Ovary (tissue), 7 donors: ENCODE measurements at regions not wholly inside any gene's neighbourhood (a gene's known extent, or its start where the extent isn't known, plus 50 kb on each side); places are given as distances from the start of the nearest gene placed in this dataset.

Source experiments
- DNase-seq, 5 donors: peaks; one replicate each; pipeline ENCODE4 v3.0.0-alpha.2; 2019 to 2020
- H3K27ac ChIP-seq, 2 donors: fragments of 200-600 bp; one replicate each; pipeline versions ENCODE4 v1.5.1 to v1.8.0; 2019 to 2022
- H3K27me3 ChIP-seq: fragments of 200-600 bp; one replicate; pipeline ENCODE4 v1.8.0; 2022
- H3K36me3 ChIP-seq: fragments of 200-600 bp; sonication (generic); one replicate; pipeline ENCODE4 v1.5.1; 2019
- H3K4me1 ChIP-seq: one replicate; pipeline ENCODE4 v1.8.1; 2013; ENCODE audit warnings: mild to moderate bottlenecking, moderate library complexity; ENCODE audit not compliant: insufficient read depth
- H3K4me3 ChIP-seq: fragments of 200-600 bp; sonication (generic); one replicate; pipeline ENCODE4 v1.5.1; 2017
- H3K9me3 ChIP-seq, 2 donors: fragments of 200-600 bp in 1 of 2; sonication (generic) in 1 of 2; one replicate each; pipeline versions ENCODE4 v1.5.1 to v1.8.1; 2013 to 2019; ENCODE audit warnings: mild to moderate bottlenecking in 1 of 2, moderate library complexity in 1 of 2
- EP300 ChIP-seq: sonication (generic); formaldehyde crosslinking; IDR thresholded peaks from one replicate; pipeline ENCODE4 v1.6.1; 2017; ENCODE audit warnings: antibody characterized with exemption
- POLR2A ChIP-seq: fragments of 450-650 bp; IDR thresholded peaks from one replicate; pipeline ENCODE4 v1.6.1; 2017; ENCODE audit warnings: antibody characterized with exemption, mild to moderate bottlenecking, moderate library complexity
- WGBS, 3 donors: extraction: QIAGEN DNeasy Blood & Tissue Kit in 1 of 3; methylation state at CpG; one replicate each; pipeline versions ENCODE4 v1.1.5 to v1.1.7; 2013 to 2017; 5-methylcytosine and 5-hydroxymethylcytosine counted together
- intact Hi-C, 4 donors: fragments of 100-400 bp; cut with DNase I; formaldehyde crosslinking; loops; one replicate each; pipeline versions ENCODE4 v1.11.0 to v1.15.1; 2022 to 2023
- TF ChIP-seq, protein P1 (sequence below), 3 donors: fragments of 450-650 bp in 2 of 3; fragments of 200-600 bp in 1 of 3; IDR thresholded peaks; one replicate each; pipeline versions ENCODE4 v1.5.1 to v1.8.0; 2016 to 2022; ENCODE audit warnings: antibody characterized with exemption in 3 of 3, mild to moderate bottlenecking in 1 of 3
- donor health status: DM: no; HTN: no; CAD: no; lungs with moderate emphysema.
- donor health status: DM: no; HTN: no; CAD: no.
- donor health status: Bipolar disorder and iron deficiency.
- donor health status: DM: no; HTN: no; CAD: no.
- donor health status: DM: yes; HTN: yes; CAD: no.

- no peaks in the 10 kb centered on the region for H3K36me3 ChIP-seq
- no peak overlapping the region for H3K4me3 ChIP-seq
- no peaks in the 10 kb centered on the region for H3K9me3 ChIP-seq
- DNase-seq, result no peak
- TF ChIP-seq, protein P1, sequence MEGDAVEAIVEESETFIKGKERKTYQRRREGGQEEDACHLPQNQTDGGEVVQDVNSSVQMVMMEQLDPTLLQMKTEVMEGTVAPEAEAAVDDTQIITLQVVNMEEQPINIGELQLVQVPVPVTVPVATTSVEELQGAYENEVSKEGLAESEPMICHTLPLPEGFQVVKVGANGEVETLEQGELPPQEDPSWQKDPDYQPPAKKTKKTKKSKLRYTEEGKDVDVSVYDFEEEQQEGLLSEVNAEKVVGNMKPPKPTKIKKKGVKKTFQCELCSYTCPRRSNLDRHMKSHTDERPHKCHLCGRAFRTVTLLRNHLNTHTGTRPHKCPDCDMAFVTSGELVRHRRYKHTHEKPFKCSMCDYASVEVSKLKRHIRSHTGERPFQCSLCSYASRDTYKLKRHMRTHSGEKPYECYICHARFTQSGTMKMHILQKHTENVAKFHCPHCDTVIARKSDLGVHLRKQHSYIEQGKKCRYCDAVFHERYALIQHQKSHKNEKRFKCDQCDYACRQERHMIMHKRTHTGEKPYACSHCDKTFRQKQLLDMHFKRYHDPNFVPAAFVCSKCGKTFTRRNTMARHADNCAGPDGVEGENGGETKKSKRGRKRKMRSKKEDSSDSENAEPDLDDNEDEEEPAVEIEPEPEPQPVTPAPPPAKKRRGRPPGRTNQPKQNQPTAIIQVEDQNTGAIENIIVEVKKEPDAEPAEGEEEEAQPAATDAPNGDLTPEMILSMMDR (IDR thresholded peaks at IDR 0.05), result no peak
- no peak for TF ChIP-seq POLR2A
- no peak for TF ChIP-seq EP300
- intact Hi-C loops, result no loop called here
- no peaks in the 10 kb centered on the region for H3K27me3 ChIP-seq
- WGBS, 3 donors, result 66 to 78% (median 69%) methylated on average over 2 of the region's 2 CpGs
- no peaks in the 10 kb centered on the region for H3K4me1 ChIP-seq
- no peak overlapping the region for H3K27ac ChIP-seq
These were observed 70.3 kb downstream of the CTSL start for GRCh38 chr9:87796196-87796595.

DNA sequence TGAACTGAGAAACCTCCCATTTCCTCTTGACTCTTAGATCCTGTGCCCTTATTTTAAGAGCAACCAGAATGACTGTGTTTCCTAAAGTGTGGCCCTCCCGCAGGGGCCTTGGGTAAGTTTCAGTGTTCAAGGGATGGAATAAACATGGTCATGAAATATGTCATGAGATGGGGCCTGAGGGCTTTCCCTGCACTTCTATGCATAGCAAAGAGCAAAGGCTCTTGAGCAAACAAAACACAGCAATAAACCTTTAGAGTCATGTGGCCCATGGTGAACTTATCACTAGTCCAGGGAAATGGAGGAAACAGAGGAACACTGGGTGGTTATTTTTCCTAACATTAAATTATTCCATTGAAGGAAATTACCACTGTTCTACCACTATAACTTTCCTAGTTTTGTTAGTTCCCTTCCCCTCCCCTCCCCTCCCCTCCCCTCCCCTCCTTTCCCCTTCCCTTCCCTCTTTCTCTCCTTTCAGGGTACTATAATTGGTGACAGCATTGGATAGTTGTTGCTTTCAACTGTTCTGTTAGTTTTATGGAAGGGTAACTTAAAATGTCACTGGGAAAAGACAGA is 72.4 kb downstream of the CTSL start:
- no peak overlapping the region for H3K27ac ChIP-seq
- no peak for DNase-seq
- 73 to 79% (median 77%) methylated on average over 1 of the region's 1 CpG for WGBS, 3 donors
- TF ChIP-seq, protein P1 (IDR thresholded peaks at IDR 0.05), result no peak
- TF ChIP-seq EP300, result no peak
- no peak for TF ChIP-seq POLR2A
- no peak overlapping the region for H3K4me3 ChIP-seq
- intact Hi-C loops, result no loop called here
- no peaks in the 10 kb centered on the region for H3K27me3 ChIP-seq
- no peaks in the 10 kb centered on the region for H3K9me3 ChIP-seq
- H3K36me3 ChIP-seq, result no peaks in the 10 kb centered on the region
- H3K4me1 ChIP-seq, result no peaks in the 10 kb centered on the region

DNA sequence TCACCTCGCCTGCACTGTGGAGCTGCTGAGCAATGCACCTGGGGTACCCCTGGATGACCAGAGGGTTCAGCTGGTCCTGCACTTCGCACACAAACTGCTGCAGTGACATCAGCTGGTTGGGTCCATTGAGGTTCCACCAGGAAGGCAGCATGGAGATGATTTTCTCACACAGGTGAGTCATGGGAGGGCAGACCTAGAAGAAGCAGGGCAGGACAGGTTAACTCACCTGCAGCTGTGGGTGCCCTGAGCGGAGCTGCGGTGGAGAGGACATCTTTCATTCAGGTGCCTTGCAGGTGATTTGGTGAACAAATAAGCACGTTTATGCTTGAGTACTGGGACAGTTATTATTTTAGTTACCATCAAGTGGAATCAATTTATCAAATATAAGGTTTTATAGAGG is 73.6 kb downstream of the CTSL start:
- Histone ChIP-seq H3K36me3 (no peaks in the 10 kb centered on the region), H3K27me3 (no peaks in the 10 kb centered on the region), H3K9me3 (no peaks in the 10 kb centered on the region), H3K4me1 (no peaks in the 10 kb centered on the region), H3K4me3 (no peak overlapping the region), H3K27ac (no peak overlapping the region)
- 87 to 90% (median 89%) methylated on average over 5 of the region's 5 CpGs for WGBS, 3 donors
- TF ChIP-seq EP300, result no peak
- TF ChIP-seq POLR2A, result no peak
- TF ChIP-seq, protein P1 (IDR thresholded peaks at IDR 0.05), result no peak
- intact Hi-C loops, result no loop called here
- no peak for DNase-seq

DNA sequence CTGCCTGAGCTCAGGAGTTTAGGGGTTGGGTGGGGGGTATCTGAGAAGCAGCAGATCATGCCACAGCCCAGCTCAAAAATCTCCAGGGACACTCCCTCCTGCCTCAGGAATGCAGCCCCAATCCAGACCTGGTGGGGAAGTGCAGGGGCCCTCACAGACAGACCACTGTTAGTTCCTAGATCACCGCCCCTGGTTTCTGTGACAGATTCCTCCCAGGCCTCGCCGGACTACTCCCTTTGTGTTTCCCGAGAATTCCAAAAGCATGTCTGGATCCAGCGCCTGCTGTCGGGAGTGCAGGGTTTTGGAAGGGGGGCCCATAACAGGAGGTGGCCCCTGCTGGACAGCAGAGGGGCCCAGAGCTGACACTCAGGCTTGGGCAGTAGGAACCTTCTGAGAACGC is 74.5 kb downstream of the CTSL start:
- Histone ChIP-seq H3K27me3 (no peaks in the 10 kb centered on the region), H3K36me3 (no peaks in the 10 kb centered on the region), H3K27ac (no peak overlapping the region), H3K9me3 (no peaks in the 10 kb centered on the region), H3K4me1 (no peaks in the 10 kb centered on the region), H3K4me3 (no peak overlapping the region)
- intact Hi-C loops, result loop anchor here in 1 of 4 donors (10.0 kb wide), 1 partner anchor 466 kb away; no protein-coding TSS in a partner anchor
- DNase-seq, result no peak
- TF ChIP-seq EP300, result no peak
- no peak for TF ChIP-seq POLR2A
- TF ChIP-seq, protein P1 (IDR thresholded peaks at IDR 0.05), result no peak
- 66 to 74% (median 71%) methylated on average over 7 of the region's 7 CpGs for WGBS, 3 donors
